Cardiac muscle cell (in vitro differentiated cells and primary cell): ENCODE measurements at regions not wholly inside any gene's neighbourhood (a gene's known extent, or its start where the extent isn't known, plus 50 kb on each side); places are given as distances from the start of the nearest gene placed in this dataset.

Source experiments
- DNase-seq, 2 donors: peaks; one replicate each; pipeline versions ENCODE4 v3.0.0 to v3.0.0-alpha.2; 2010 to 2017; ENCODE audit warnings: low read depth in 1 of 2, low spot score in 1 of 2
- H3K27ac ChIP-seq: fragments of 200-600 bp; sonication (generic); 2 replicates; pipeline ENCODE4 v1.5.1; 2016
- H3K27me3 ChIP-seq: fragments of 200-600 bp; sonication (generic); 2 replicates; pipeline ENCODE4 v1.6.0; 2016; ENCODE audit warnings: control low read depth
- H3K36me3 ChIP-seq: fragments of 200-600 bp; sonication (generic); 2 replicates; pipeline ENCODE4 v1.5.1; 2016; ENCODE audit warnings: control low read depth
- H3K4me1 ChIP-seq: fragments of 200-600 bp; sonication (generic); 2 replicates; pipeline ENCODE4 v1.8.1; 2017; ENCODE audit warnings: low read depth, mild to moderate bottlenecking, mixed run types
- H3K4me3 ChIP-seq: fragments of 200-600 bp; sonication (generic); 2 replicates; pipeline ENCODE4 v1.5.1; 2016; ENCODE audit warnings: mild to moderate bottlenecking
- H3K9me3 ChIP-seq: fragments of 200-600 bp; sonication (generic); 2 replicates; pipeline ENCODE4 v1.5.1; 2017; ENCODE audit warnings: low read depth, mild to moderate bottlenecking, control low read depth
- CTCF ChIP-seq: IDR thresholded peaks from 2 replicates; pipeline ENCODE4 v1.5.1; 2012; ENCODE audit warnings: low read depth, mild to moderate bottlenecking, low read length

DNA sequence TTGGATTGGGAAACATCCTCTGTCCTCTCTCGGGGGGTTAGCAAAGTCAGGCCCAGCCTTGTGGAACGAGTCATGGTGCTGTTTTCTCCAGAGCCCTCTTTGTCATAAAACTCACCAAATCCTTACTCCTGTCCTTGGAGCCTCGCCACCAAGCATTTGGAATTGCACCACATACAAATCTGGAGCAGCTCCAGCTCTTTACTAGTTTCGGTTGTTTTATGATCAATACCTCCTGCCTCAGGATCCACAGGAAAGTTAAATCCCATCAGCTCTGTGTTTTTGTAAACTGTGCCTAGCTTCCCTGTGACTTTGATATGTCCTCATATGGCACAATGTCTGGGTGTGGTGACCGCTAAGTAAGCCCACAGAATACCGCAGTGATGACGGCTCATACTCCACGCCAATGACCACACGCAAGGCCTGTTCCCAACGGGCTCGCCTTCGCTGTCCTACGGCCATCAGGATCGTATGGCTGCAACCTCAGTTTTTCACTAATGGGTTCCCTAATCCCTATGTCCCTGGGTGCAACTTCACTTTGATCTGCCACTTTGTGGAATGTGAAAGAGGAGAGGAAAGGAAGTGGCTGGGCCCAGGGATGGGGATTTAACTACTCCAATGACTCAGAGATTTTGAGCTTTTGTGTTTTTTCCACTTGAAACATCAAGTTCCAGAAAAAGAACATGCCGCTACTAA lies 111.3 kb upstream of the FOXQ1 start:
- no peak overlapping the region for H3K4me3 ChIP-seq
- no peaks in the 10 kb centered on the region for H3K36me3 ChIP-seq
- H3K4me1 ChIP-seq = no peaks in the 10 kb centered on the region
- no peak overlapping the region for H3K27ac ChIP-seq
- H3K9me3 ChIP-seq = no peaks in the 10 kb centered on the region
- TF ChIP-seq CTCF = no peak
- DNase-seq = no peak
- no peaks in the 10 kb centered on the region for H3K27me3 ChIP-seq

DNA sequence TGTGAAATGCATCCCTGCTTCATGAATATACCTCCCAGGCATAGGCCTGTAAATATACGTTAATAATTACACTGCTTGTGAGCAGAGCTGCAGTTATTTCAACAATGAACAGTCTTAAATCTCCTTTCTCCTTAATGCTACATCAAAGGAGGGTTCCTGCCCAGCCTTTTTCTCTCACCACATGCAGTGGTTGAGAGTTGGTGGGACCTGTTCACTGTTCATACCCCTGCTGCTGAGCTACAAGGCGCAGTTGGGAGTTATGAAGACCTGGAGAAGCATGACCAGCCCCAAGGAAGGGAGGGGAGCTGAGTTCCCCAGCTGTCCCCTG lies 111.9 kb upstream of the FOXQ1 start:
- no peak for DNase-seq
- Histone ChIP-seq H3K36me3 (no peaks in the 10 kb centered on the region), H3K4me1 (no peaks in the 10 kb centered on the region), H3K4me3 (no peak overlapping the region), H3K27ac (no peak overlapping the region), H3K9me3 (no peaks in the 10 kb centered on the region), H3K27me3 (no peaks in the 10 kb centered on the region)
- no peak for TF ChIP-seq CTCF

- H3K4me3 ChIP-seq = no peak overlapping the region
- H3K9me3 ChIP-seq = no peaks in the 10 kb centered on the region
- TF ChIP-seq CTCF = no peak
- H3K36me3 ChIP-seq = no peaks in the 10 kb centered on the region
- DNase-seq = no peak
- no peak overlapping the region for H3K27ac ChIP-seq
- H3K27me3 ChIP-seq = no peaks in the 10 kb centered on the region
- H3K4me1 ChIP-seq = no peaks in the 10 kb centered on the region
These were observed 114.6 kb upstream of the FOXQ1 start for GRCh38 chr6:1197309-1197708.

DNA sequence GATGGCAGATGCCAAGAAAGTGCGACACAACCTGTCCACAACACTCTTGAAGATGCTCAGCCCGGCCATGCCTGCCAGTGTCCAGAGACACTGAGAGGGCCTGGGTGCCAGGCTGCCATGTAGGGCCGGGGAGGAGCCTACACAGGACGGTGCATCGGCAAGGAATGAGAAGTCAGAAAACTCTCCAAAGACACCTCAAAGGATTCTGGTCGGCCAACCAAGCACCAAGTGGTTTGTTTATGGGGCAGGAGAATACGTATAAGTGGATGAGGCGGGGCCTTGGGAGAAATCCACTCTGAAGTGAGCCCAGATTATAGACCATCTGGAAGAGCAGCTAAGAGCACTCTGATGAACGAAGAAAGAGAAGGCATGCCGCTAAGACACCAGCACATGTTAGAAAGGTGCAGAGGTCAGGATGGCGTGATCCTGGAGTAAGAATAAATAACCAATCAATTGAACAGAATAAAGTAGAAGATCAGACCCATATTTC lies 120.7 kb upstream of the FOXQ1 start:
- no peak overlapping the region for H3K4me3 ChIP-seq
- H3K27me3 ChIP-seq = no peaks in the 10 kb centered on the region
- no peak for DNase-seq
- no peaks in the 10 kb centered on the region for H3K36me3 ChIP-seq
- H3K9me3 ChIP-seq = no peaks in the 10 kb centered on the region
- no peak for TF ChIP-seq CTCF
- H3K27ac ChIP-seq = no peak overlapping the region
- H3K4me1 ChIP-seq = no peaks in the 10 kb centered on the region

GRCh38 chr6:1190366-1190765 lies 121.5 kb upstream of the FOXQ1 start:
- DNase-seq = peak in 1 of 2 donors; percentile 61
- no peak overlapping the region for H3K27ac ChIP-seq
- no peaks in the 10 kb centered on the region for H3K4me1 ChIP-seq
- H3K36me3 ChIP-seq = no peaks in the 10 kb centered on the region
- TF ChIP-seq CTCF = no peak
- H3K4me3 ChIP-seq = no peak overlapping the region
- H3K9me3 ChIP-seq = no peaks in the 10 kb centered on the region
- H3K27me3 ChIP-seq = peaks cover 3% of the 10 kb centered on the region
